Endometrial microvascular endothelial cells (primary cell): ENCODE measurements at regions not wholly inside any gene's neighbourhood (a gene's known extent, or its start where the extent isn't known, plus 50 kb on each side); places are given as distances from the start of the nearest gene placed in this dataset.

ENCODE experiments used
- in situ Hi-C: cut with HindIII; loops from 2 replicates; pipeline ENCODE4 v1.10.0; 2017; ENCODE audit warnings: low sequenced_read_pairs, low pct_unique_long_range_greater_than_20kb; ENCODE audit errors: inconsistent ontology term

DNA sequence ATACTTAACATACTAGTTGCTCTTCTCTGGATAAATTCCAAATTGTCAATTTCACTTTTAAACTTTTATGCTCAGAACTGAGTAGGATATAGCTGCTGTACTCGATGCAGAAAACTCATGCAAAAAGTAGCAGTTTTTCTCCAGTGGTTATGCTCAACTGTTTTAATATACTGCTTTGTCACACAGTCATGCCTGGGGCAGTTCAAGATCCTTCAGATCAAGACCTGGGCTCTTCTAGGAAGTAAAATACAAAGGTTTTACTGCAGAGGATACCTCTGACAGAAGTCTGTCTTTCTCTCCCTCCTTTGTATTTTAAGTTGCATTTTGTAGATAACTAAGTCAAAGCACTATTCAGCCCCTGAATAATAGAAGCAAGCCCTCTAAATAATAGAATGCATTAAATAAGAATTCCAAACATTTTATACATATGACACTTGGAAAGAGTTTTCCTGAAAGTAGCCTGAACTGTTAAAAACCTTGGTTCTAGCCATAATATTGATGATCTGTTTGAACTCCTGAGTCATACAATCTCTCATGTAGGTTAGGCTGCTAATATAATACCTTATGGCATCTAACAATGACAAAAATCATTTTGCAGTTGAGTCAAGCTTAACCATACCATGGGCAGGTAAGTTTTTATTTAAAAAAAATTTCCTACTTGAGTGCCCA lies 183.3 kb upstream of the TRIB2 start:
- in situ Hi-C loops, result no loop called here

GRCh38 chr2:12534646-12535263 lies 182.0 kb upstream of the TRIB2 start:
- in situ Hi-C loops, result no loop called here

DNA sequence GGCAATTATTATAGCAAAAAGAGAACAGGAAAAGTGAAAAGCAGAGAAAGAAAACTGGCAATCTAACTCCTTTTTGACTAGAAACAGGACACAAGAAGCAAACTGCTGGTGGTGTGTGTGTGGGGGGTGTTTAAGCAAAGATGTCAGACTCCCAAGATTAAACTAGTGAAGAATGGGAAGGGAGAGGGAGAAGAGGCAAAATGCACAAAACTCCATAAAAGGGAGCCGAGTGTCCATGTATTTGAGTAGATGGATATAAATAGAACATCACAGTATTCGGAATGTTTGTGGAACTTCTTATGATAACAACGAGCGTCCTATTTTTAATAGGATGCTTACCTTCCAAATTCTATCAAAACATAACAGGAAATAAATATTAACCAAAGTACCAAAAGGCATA lies 179.8 kb upstream of the TRIB2 start:
- in situ Hi-C loops, result no loop called here

DNA sequence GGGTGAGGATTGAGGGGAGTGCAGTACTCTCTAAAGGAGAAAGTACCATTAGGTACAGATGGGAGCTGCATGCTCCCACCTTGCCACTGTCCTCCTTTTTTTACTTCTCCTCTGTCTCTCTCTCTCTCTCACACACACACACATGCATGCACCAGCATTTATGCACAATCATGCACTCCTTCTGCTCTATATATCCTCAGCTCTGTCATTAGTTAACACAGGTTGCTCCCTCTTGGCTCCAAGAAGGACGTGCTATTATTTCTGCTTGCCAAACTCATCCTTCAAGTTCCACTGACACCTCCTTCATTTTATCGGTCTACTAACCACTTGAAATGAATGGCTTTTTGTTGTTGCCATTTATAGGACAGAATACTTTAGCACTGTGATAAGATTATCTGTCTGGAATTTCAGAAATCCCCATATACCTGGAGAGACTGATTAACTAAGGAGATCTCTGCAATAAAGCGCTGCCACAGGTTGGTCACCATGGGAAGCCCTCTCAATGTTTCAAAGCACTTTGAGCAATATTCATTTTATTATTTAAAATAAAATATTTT lies 178.5 kb upstream of the TRIB2 start:
- in situ Hi-C loops, result no loop called here

DNA sequence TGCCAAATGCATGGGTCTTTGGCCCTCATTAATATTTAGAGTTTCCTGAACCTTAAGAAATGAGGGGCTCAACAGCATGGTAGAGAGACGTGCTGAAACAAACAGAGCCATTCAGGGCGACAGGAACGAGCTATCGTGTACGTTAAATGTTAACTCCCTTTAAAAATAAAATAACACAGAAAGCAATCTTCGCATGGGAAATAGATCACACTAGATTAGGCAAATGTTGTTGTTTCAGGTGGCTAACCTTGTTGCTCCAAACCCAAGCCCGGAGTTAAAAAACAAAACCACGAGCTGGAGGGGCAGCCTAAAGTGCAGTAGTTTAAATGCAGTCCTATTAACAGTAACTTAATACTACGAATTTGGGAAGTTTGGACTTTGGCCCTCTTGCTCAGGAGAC lies 177.4 kb upstream of the TRIB2 start:
- in situ Hi-C loops, result no loop called here

DNA sequence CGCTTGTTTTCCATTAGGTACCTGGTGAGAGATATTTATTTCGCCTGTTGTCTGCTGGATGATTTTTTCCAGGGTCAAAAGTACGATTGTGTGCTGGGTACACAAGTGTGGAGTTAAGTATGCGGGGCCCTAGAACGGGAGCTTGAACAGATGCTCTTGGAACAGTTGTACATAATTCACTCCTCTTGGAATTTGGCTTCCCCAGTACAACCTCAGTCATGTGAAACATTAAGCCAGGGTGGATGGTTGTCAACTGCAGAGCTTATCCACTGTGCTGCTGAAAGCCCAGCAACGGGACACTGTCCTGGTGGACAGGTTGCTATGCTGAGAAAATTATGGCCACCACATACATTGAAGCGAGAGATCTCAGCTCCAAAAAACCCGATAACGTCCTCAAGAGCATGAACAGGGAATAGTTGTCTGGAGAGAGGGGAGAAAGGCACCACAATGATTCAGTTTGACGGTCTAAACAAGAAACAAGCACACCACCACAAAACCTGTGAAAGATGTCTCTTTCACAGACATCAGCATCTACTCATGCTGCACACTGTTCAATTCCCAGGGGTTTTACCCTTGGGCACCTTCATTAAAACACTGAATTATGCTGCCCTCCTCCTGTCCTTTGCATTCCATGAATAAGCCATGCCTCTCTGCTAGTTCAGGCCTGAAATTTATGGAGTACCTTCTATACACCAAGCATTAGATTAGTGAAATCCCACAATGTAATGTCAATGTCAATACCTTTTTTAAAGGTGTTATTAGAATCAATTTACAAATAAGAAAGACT lies 176.8 kb upstream of the TRIB2 start:
- in situ Hi-C loops, result no loop called here

- in situ Hi-C loops, result no loop called here
Measured at GRCh38 chr2:12543076-12543977, 173.4 kb upstream of the TRIB2 start.

DNA sequence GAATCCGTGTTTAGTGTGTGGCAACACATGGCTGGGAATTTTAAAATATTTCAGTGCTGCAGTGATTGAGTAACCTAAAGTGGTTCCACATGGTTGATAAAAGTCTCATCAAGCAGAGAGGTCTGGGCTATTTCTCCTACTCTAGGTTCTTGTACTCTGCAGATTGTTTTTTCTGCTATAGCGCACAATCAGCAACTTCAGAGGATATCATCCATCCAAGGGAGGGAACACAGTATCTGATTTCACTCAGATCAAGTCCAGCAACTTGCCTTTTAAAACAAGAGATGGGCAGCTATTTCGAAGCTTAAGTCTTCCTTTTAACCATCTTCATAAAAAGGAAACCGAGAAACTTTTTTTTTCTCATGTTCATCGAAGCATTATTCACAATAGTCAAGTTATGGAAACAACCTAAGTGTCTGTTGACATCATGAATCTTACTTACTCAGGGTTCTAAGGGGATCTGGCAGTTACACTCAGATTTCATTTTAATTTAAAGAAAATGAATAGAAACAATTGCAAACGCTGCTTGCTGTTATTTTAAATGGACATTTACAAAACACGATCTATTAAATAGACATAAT lies 172.7 kb upstream of the TRIB2 start:
- in situ Hi-C loops, result no loop called here

- in situ Hi-C loops, result no loop called here
Measured at GRCh38 chr2:12547566-12548170, 169.1 kb upstream of the TRIB2 start.

GRCh38 chr2:12548906-12549305 lies 167.8 kb upstream of the TRIB2 start:
- in situ Hi-C loops, result no loop called here

- in situ Hi-C loops, result no loop called here
Measured at GRCh38 chr2:12549641-12550040, 167.1 kb upstream of the TRIB2 start.

GRCh38 chr2:12552092-12552491 lies 164.6 kb upstream of the TRIB2 start:
- in situ Hi-C loops, result no loop called here

GRCh38 chr2:12554224-12555011 lies 162.3 kb upstream of the TRIB2 start:
- in situ Hi-C loops, result no loop called here

- in situ Hi-C loops, result no loop called here
Measured at GRCh38 chr2:12555012-12555645, 161.6 kb upstream of the TRIB2 start.

- in situ Hi-C loops, result no loop called here
Measured at GRCh38 chr2:12556762-12557161, 160.0 kb upstream of the TRIB2 start.

DNA sequence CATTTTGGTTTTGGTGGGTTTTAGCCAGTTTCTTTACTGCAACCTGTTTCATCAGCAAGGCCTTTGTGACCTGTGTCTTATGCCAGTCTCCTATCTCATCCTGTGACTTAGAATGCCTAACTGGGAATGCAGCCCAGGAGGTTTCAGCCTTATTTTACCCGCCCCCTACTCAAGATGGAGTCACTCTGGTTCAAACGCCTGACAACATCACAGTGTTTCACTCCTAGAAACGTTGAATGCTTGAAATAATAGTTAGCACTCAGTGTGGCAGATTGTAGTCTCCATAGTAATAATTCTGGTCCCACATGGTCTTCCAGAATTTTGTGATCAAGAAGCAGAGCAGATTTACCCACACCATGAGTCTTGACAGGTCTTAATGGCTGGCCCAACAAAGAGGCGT lies 159.0 kb upstream of the TRIB2 start:
- in situ Hi-C loops, result no loop called here

GRCh38 chr2:12558519-12558918 lies 158.2 kb upstream of the TRIB2 start:
- in situ Hi-C loops, result no loop called here
